ENCODE measurements at regions not wholly inside any gene's neighbourhood (a gene's known extent, or its start where the extent isn't known, plus 50 kb on each side); places are given as distances from the start of the nearest gene placed in this dataset.
"Not testable (repeated sequence)": the region's sequence is repeated elsewhere in the genome, so short reads cannot be mapped to it uniquely, and the experiment has no call there.

- DNase-seq (ENCODE audit: extremely low read depth in 1 of 2, low read depth in 1 of 2) = no peak
Observed at GRCh38 chr16:60815865-60816264, 1220.4 kb downstream of the CDH8 start.

GRCh38 chr16:60815033-60815432, 1221.2 kb downstream of the CDH8 start:
- DNase-seq (ENCODE audit: extremely low read depth in 1 of 2, low read depth in 1 of 2) = no peak

- DNase-seq (ENCODE audit: extremely low read depth in 1 of 2, low read depth in 1 of 2) = no peak
Observed at GRCh38 chr16:60811657-60812056, 1224.6 kb downstream of the CDH8 start.

- no peak for DNase-seq (ENCODE audit: extremely low read depth in 1 of 2, low read depth in 1 of 2)
Observed at GRCh38 chr16:60811051-60811608, 1225.1 kb downstream of the CDH8 start.

GRCh38 chr16:60810250-60810649, 1226.0 kb downstream of the CDH8 start:
- no peak for DNase-seq (ENCODE audit: extremely low read depth in 1 of 2, low read depth in 1 of 2)

- no peak for DNase-seq (ENCODE audit: extremely low read depth in 1 of 2, low read depth in 1 of 2)
Observed at GRCh38 chr16:60792437-60792836, 1243.8 kb downstream of the CDH8 start.

- no peak for DNase-seq (ENCODE audit: extremely low read depth in 1 of 2, low read depth in 1 of 2)
Observed at GRCh38 chr16:60788631-60789030, 1247.6 kb downstream of the CDH8 start.

- DNase-seq (ENCODE audit: extremely low read depth in 1 of 2, low read depth in 1 of 2) = no peak
Observed at GRCh38 chr16:60776281-60776680, 1260.0 kb downstream of the CDH8 start.

GRCh38 chr16:60771138-60771537, 1265.1 kb downstream of the CDH8 start:
- DNase-seq (ENCODE audit: extremely low read depth in 1 of 2, low read depth in 1 of 2) = no peak

GRCh38 chr16:60770384-60770783, 1265.9 kb downstream of the CDH8 start:
- not testable (repeated sequence) for DNase-seq (ENCODE audit: extremely low read depth in 1 of 2, low read depth in 1 of 2)

GRCh38 chr16:60763869-60764268, 1272.4 kb downstream of the CDH8 start:
- DNase-seq (ENCODE audit: extremely low read depth in 1 of 2, low read depth in 1 of 2) = no peak

GRCh38 chr16:60755907-60756306, 1280.3 kb downstream of the CDH8 start:
- no peak for DNase-seq (ENCODE audit: extremely low read depth in 1 of 2, low read depth in 1 of 2)

GRCh38 chr16:60748366-60748765, 1287.9 kb downstream of the CDH8 start:
- no peak for DNase-seq (ENCODE audit: extremely low read depth in 1 of 2, low read depth in 1 of 2)

GRCh38 chr16:60744198-60744597, 1292.0 kb downstream of the CDH8 start:
- DNase-seq (ENCODE audit: extremely low read depth in 1 of 2, low read depth in 1 of 2) = no peak

GRCh38 chr16:60741810-60742209, 1294.4 kb downstream of the CDH8 start:
- no peak for DNase-seq (ENCODE audit: extremely low read depth in 1 of 2, low read depth in 1 of 2)

GRCh38 chr16:60739737-60740683, 1296.2 kb downstream of the CDH8 start:
- DNase-seq (ENCODE audit: extremely low read depth in 1 of 2, low read depth in 1 of 2) = no peak

- DNase-seq (ENCODE audit: extremely low read depth in 1 of 2, low read depth in 1 of 2) = no peak
Observed at GRCh38 chr16:60731329-60732050, 1304.7 kb downstream of the CDH8 start.

- no peak for DNase-seq (ENCODE audit: extremely low read depth in 1 of 2, low read depth in 1 of 2)
Observed at GRCh38 chr16:60729051-60729450, 1307.2 kb downstream of the CDH8 start.

GRCh38 chr16:60727851-60728250, 1308.4 kb downstream of the CDH8 start:
- DNase-seq (ENCODE audit: extremely low read depth in 1 of 2, low read depth in 1 of 2) = no peak

GRCh38 chr16:60720060-60720459, 1316.2 kb downstream of the CDH8 start:
- no peak for DNase-seq (ENCODE audit: extremely low read depth in 1 of 2, low read depth in 1 of 2)

- no peak for DNase-seq (ENCODE audit: extremely low read depth in 1 of 2, low read depth in 1 of 2)
Observed at GRCh38 chr16:60717808-60718207, 1318.4 kb downstream of the CDH8 start.

- no peak for DNase-seq (ENCODE audit: extremely low read depth in 1 of 2, low read depth in 1 of 2)
Observed at GRCh38 chr16:60712144-60712543, 1324.1 kb downstream of the CDH8 start.
